Stimulated activated effector memory CD8-positive, alpha-beta T cell treated with anti-CD3 and anti-CD28 coated beads, Interleukin-12 subunit alpha, Interleukin-12 subunit beta, amount 100 ng/mL, for 72 hours (primary cell): ENCODE measurements at regions not wholly inside any gene's neighbourhood (a gene's known extent, or its start where the extent isn't known, plus 50 kb on each side); places are given as distances from the start of the nearest gene placed in this dataset.

Source experiments
- ATAC-seq: fragments of 150-1000 bp; cut with Tn5 transposase; 2 replicates; pipeline ENCODE4 v1.10.0; 2021
- DNase-seq, 2 donors: peaks; one replicate each; pipeline ENCODE4 v3.0.0; 2021 to 2022; ENCODE audit warnings: low spot score in 2 of 2
- H3K27ac Mint-ChIP-seq: one replicate; pipeline ENCODE4 v1.8.0; 2022; ENCODE audit warnings: mild to moderate bottlenecking, mixed read lengths
- H3K36me3 Mint-ChIP-seq: one replicate; pipeline ENCODE4 v1.8.0; 2022; ENCODE audit warnings: mild to moderate bottlenecking, mixed read lengths
- H3K4me1 Mint-ChIP-seq: one replicate; pipeline ENCODE4 v1.8.0; 2022; ENCODE audit warnings: mixed read lengths
- H3K4me3 Mint-ChIP-seq: one replicate; pipeline ENCODE4 v1.8.0; 2022; ENCODE audit warnings: mild to moderate bottlenecking, mixed read lengths
- H3K9me3 Mint-ChIP-seq: one replicate; pipeline ENCODE4 v1.8.0; 2022; ENCODE audit warnings: mixed read lengths

DNA sequence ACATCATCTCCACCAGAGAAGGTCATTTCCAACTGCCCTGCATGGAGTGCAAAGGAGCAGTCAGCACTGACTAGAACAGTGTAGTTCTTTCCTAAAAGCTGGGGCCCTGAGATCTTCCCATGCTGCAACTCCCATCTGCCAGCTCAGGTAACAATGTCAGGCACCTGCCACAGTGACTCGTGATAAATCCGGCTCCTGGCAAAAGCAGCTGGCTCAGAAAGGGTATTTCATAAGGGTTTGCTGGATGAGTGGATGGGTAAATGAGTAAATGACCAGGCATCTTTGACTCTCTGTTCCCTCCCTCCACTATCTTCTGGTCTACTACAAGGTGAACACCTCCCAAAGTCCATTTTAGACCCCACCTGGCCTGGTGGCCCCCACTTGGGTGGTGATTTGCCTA is 403.6 kb downstream of the NXPE2 start:
- no peaks in the 10 kb centered on the region for H3K36me3 Mint-ChIP-seq
- no peak overlapping the region for H3K4me3 Mint-ChIP-seq
- ATAC-seq (no peak), DNase-seq (no peak)
- no peaks in the 10 kb centered on the region for H3K9me3 Mint-ChIP-seq
- no peak overlapping the region for H3K27ac Mint-ChIP-seq
- H3K4me1 Mint-ChIP-seq: no peaks in the 10 kb centered on the region

- DNase-seq: no peak
- H3K36me3 Mint-ChIP-seq: no peaks in the 10 kb centered on the region
- H3K4me1 Mint-ChIP-seq: no peaks in the 10 kb centered on the region
- peak; percentile 29 for ATAC-seq
- no peak overlapping the region for H3K27ac Mint-ChIP-seq
- H3K9me3 Mint-ChIP-seq: no peaks in the 10 kb centered on the region
- no peak overlapping the region for H3K4me3 Mint-ChIP-seq
Measured at GRCh38 chr11:115083144-115083806, 404.9 kb downstream of the NXPE2 start.

DNA sequence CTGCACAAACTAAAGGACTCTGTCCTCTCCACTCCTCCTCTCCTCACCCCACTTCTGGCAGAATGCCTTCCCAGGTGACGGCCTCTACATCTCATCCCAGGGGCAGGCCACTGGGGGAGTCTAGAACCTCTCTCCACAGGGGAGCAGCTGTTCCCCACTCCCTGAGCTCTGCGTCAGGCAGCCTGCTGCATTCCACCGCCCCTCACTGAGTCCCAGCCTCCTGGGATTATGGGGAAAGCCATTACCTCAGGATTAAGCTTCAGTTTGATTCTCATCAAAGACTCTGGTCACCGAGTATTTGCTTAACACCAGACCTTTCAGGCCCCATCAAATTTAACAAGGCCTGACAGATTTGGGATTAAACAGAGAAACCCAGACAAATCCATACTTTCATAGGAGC is 405.9 kb downstream of the NXPE2 start:
- no peak for ATAC-seq
- Mint-ChIP-seq H3K4me3 (no peak overlapping the region), H3K4me1 (no peaks in the 10 kb centered on the region)

GRCh38 chr11:115085461-115086210 is 407.3 kb downstream of the NXPE2 start:
- Mint-ChIP-seq H3K9me3 (no peaks in the 10 kb centered on the region), H3K27ac (no peak overlapping the region), H3K4me1 (no peaks in the 10 kb centered on the region), H3K36me3 (peaks cover 2% of the 10 kb centered on the region), H3K4me3 (no peak overlapping the region)
- ATAC-seq (no peak), DNase-seq (no peak)

More for the DNA sequence above, 405.9 kb downstream of the NXPE2 start:
- Mint-ChIP-seq H3K9me3 (no peaks in the 10 kb centered on the region), H3K27ac (no peak overlapping the region), H3K36me3 (no peaks in the 10 kb centered on the region)
- no peak for DNase-seq

GRCh38 chr11:115087791-115088190 is 409.5 kb downstream of the NXPE2 start:
- Mint-ChIP-seq H3K4me3 (no peak overlapping the region), H3K4me1 (no peaks in the 10 kb centered on the region), H3K36me3 (peaks cover 5% of the 10 kb centered on the region), H3K9me3 (no peaks in the 10 kb centered on the region), H3K27ac (no peak overlapping the region)
- DNase-seq (no peak), ATAC-seq (no peak)

GRCh38 chr11:115092516-115092915 is 411.7 kb downstream of the CADM1 start:
- no peaks in the 10 kb centered on the region for H3K9me3 Mint-ChIP-seq
- no peaks in the 10 kb centered on the region for H3K4me1 Mint-ChIP-seq

GRCh38 chr11:115097796-115098408 is 406.3 kb downstream of the CADM1 start:
- no peak for ATAC-seq
- no peaks in the 10 kb centered on the region for H3K9me3 Mint-ChIP-seq
- H3K4me3 Mint-ChIP-seq: no peak overlapping the region
- H3K27ac Mint-ChIP-seq: no peak overlapping the region
- DNase-seq: no peak
- H3K36me3 Mint-ChIP-seq: no peaks in the 10 kb centered on the region
- H3K4me1 Mint-ChIP-seq: no peaks in the 10 kb centered on the region

More at GRCh38 chr11:115092516-115092915, 411.7 kb downstream of the CADM1 start:
- H3K36me3 Mint-ChIP-seq: peaks cover 5% of the 10 kb centered on the region
- ATAC-seq (no peak), DNase-seq (no peak)
- no peak overlapping the region for H3K27ac Mint-ChIP-seq
- H3K4me3 Mint-ChIP-seq: no peak overlapping the region

GRCh38 chr11:115100706-115101105 is 403.5 kb downstream of the CADM1 start:
- no peaks in the 10 kb centered on the region for H3K9me3 Mint-ChIP-seq
- no peak overlapping the region for H3K27ac Mint-ChIP-seq
- H3K36me3 Mint-ChIP-seq: no peaks in the 10 kb centered on the region
- no peak overlapping the region for H3K4me3 Mint-ChIP-seq
- ATAC-seq (no peak), DNase-seq (no peak)
- H3K4me1 Mint-ChIP-seq: no peaks in the 10 kb centered on the region

DNA sequence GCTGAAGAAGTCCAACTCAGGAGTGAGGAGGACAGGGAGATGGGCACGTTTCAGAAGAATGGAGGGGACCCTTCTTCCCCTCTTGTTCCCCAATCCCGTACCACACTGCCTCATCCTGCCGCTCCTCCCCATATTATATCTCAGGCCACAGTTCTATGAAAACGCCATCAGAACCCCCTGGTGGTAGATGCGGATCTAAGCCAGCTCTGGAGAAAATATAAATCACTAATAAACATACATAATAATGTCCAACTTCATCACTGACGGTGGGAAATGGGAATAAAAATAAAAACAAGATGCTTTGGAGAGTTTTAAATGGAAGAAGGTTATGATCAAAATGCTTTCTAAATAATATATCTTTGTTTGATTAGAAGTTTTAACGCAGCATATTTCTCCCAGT is 400.3 kb downstream of the CADM1 start:
- ATAC-seq (no peak), DNase-seq (no peak)
- no peaks in the 10 kb centered on the region for H3K4me1 Mint-ChIP-seq
- no peak overlapping the region for H3K4me3 Mint-ChIP-seq
- H3K36me3 Mint-ChIP-seq: no peaks in the 10 kb centered on the region
- no peak overlapping the region for H3K27ac Mint-ChIP-seq
- H3K9me3 Mint-ChIP-seq: no peaks in the 10 kb centered on the region

DNA sequence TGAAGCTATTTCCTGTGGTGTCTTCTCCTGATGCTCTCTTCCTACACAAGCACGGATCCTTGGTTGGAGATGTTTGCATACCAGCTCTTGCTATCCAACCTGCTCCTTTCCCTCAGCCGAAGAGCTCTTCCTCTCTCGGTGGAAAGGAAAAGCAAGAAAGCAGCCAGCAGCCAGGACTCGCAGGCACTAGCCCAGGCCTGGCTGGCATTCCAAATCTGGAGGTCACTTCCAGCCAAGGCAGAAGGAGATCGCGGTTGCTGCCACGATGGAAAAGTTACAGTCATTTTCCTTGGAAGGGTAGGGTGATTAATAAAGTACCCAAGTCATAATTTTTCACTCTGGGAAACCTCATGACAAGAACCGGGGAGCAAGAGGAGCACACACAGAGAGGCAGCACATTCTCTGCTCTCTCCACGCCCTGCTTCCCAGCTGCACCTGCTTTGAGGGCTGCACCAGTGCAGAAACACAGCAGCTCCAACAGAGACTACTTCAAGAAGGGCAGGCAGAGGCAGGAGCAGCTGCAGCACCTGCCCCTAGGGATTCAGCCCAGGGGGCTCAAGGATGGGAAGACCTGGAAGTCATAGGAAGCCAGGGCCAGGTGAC is 399.3 kb downstream of the CADM1 start:
- DNase-seq: no peak
- no peaks in the 10 kb centered on the region for H3K4me1 Mint-ChIP-seq
- no peak for ATAC-seq
- H3K4me3 Mint-ChIP-seq: no peak overlapping the region
- no peaks in the 10 kb centered on the region for H3K9me3 Mint-ChIP-seq
- H3K36me3 Mint-ChIP-seq: no peaks in the 10 kb centered on the region
- H3K27ac Mint-ChIP-seq: no peak overlapping the region

- Mint-ChIP-seq H3K4me1 (no peaks in the 10 kb centered on the region), H3K27ac (no peak overlapping the region), H3K36me3 (no peaks in the 10 kb centered on the region), H3K4me3 (no peak overlapping the region), H3K9me3 (no peaks in the 10 kb centered on the region)
- DNase-seq (no peak), ATAC-seq (no peak)
Measured at GRCh38 chr11:115111066-115111465, 393.1 kb downstream of the CADM1 start.

- Mint-ChIP-seq H3K9me3 (no peaks in the 10 kb centered on the region), H3K36me3 (no peaks in the 10 kb centered on the region), H3K4me1 (no peaks in the 10 kb centered on the region), H3K27ac (no peak overlapping the region), H3K4me3 (no peak overlapping the region)
- DNase-seq (no peak), ATAC-seq (no peak)
Measured at GRCh38 chr11:115112754-115113153, 391.5 kb downstream of the CADM1 start.

DNA sequence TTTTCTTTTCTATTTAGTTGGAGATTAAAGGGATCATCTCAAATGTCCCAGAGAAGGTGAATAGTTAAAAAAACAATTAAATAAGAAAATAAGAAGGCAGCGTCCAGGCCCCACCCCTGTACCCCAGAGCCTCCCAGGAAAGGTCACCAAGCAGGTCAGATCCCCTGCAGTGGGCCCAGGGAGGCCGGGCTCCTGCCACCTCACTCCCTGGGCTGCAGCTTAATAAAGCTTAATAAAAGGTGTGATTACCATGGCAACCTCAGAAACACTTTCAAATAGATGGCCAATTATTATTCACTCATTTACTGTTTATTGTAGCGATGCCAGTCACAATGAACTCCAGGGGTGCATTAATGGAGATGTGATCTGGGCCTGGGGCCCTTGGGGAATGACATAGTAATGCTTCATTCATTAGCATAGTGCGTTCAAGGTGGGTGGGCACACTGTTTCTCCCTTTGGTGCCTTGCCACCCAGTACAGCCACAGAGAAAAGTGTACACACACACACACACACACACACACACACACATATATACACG is 386.2 kb downstream of the CADM1 start:
- ATAC-seq (no peak), DNase-seq (no peak)
- H3K9me3 Mint-ChIP-seq: no peaks in the 10 kb centered on the region
- no peaks in the 10 kb centered on the region for H3K4me1 Mint-ChIP-seq
- H3K27ac Mint-ChIP-seq: no peak overlapping the region
- H3K4me3 Mint-ChIP-seq: no peak overlapping the region
- H3K36me3 Mint-ChIP-seq: no peaks in the 10 kb centered on the region

DNA sequence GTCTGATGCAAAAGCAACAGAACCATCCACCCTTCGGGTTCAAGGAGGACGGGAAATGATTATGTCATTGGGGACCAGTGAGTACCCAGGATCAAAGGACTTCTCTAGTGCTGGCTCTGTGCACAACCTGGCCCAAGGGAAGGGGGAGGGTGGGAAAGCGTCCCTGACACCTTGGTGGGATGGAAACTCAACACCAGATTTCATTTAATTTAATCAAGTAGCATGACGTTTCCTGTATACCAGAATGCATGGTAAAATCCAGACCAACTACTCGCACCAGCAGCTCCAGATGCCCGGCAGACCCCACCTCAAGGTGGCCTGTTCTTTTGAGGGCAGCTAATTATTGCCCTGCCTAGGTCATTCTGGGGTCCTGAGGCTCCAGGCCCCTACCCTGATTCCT is 385.1 kb downstream of the CADM1 start:
- no peaks in the 10 kb centered on the region for H3K4me1 Mint-ChIP-seq
- DNase-seq (no peak), ATAC-seq (no peak)
- no peaks in the 10 kb centered on the region for H3K9me3 Mint-ChIP-seq
- no peak overlapping the region for H3K4me3 Mint-ChIP-seq
- no peak overlapping the region for H3K27ac Mint-ChIP-seq
- no peaks in the 10 kb centered on the region for H3K36me3 Mint-ChIP-seq
